ENCODE measurements at regions not wholly inside any gene's neighbourhood (a gene's known extent, or its start where the extent isn't known, plus 50 kb on each side); places are given as distances from the start of the nearest gene placed in this dataset.

GRCh38 chr9:79800578-79800977 lies 228.8 kb downstream of the TLE4 start:
- no peak for DNase-seq

GRCh38 chr9:79799691-79800335 lies 228.0 kb downstream of the TLE4 start:
- DNase-seq = no peak

GRCh38 chr9:79798450-79798849 lies 226.7 kb downstream of the TLE4 start:
- DNase-seq = no peak

GRCh38 chr9:79796411-79796810 lies 224.6 kb downstream of the TLE4 start:
- no peak for DNase-seq

- DNase-seq = no peak
Observed at GRCh38 chr9:79788662-79789061, 216.9 kb downstream of the TLE4 start.

GRCh38 chr9:79781263-79781662 lies 209.5 kb downstream of the TLE4 start:
- DNase-seq = no peak

GRCh38 chr9:79780559-79780958 lies 208.8 kb downstream of the TLE4 start:
- no peak for DNase-seq

GRCh38 chr9:79779901-79780300 lies 208.1 kb downstream of the TLE4 start:
- no peak for DNase-seq

GRCh38 chr9:79778581-79778980 lies 206.8 kb downstream of the TLE4 start:
- DNase-seq = no peak

- no peak for DNase-seq
Observed at GRCh38 chr9:79776581-79776980, 204.8 kb downstream of the TLE4 start.

Data from NCI-H2107 (cell line).